HEK293 (cell line): ENCODE measurements at regions not wholly inside any gene's neighbourhood (a gene's known extent, or its start where the extent isn't known, plus 50 kb on each side); places are given as distances from the start of the nearest gene placed in this dataset.

ENCODE experiments used
- ZNF24 ChIP-seq: fragments of 450-650 bp; formaldehyde crosslinking; IDR thresholded peaks from 2 replicates; pipeline ENCODE4 v1.5.1; 2016; ENCODE audit warnings: missing biosample characterization, missing genetic modification characterization
- ZNF394 ChIP-seq: fragments of 450-650 bp; formaldehyde crosslinking; IDR thresholded peaks from 2 replicates; pipeline ENCODE4 v1.5.1; 2016; ENCODE audit warnings: missing biosample characterization, missing genetic modification characterization, mild to moderate bottlenecking, moderate library complexity, borderline replicate concordance
- ZNF48 ChIP-seq: fragments of 450-650 bp; formaldehyde crosslinking; IDR thresholded peaks from 2 replicates; pipeline ENCODE4 v1.5.1; 2016; ENCODE audit warnings: missing biosample characterization, missing genetic modification characterization
- ZNF701 ChIP-seq: fragments of 450-650 bp; formaldehyde crosslinking; IDR thresholded peaks from 2 replicates; pipeline ENCODE4 v1.5.1; 2016; ENCODE audit warnings: missing biosample characterization, missing genetic modification characterization
- TF ChIP-seq, protein P1 (sequence below): fragments of 450-650 bp; formaldehyde crosslinking; IDR thresholded peaks from 2 replicates; pipeline ENCODE4 v1.5.1; 2016; ENCODE audit warnings: missing biosample characterization, missing genetic modification characterization
- TF ChIP-seq, protein P2 (sequence below): fragments of 450-650 bp; formaldehyde crosslinking; IDR thresholded peaks from 2 replicates; pipeline ENCODE4 v1.5.1; 2016; ENCODE audit warnings: missing biosample characterization, missing genetic modification characterization
- TF ChIP-seq, protein P3 (sequence below): fragments of 450-650 bp; formaldehyde crosslinking; conservative IDR thresholded peaks from 2 replicates; pipeline ENCODE4 v1.5.1; 2016; ENCODE audit warnings: low read depth, missing biosample characterization, missing genetic modification characterization

DNA sequence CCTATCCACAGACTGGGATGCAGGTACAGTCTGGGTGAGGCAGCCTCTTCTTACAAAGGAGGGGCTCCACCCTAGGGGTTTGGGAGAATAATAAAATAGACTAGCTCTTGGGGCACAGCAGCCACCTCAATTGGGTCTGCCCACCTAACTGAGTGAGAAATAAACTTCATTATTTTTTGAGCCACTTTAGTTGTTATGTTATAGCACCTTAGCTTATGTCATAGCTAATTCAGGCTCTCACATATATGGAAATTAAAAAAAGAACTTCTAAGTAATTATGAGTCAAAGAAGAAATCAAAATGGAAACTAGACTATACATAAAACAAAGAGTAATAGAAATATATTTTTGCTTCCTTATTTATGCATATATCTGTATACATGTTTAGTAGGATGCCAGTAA, 318.5 kb upstream of the B3GALT2 start:
- no peak for TF ChIP-seq ZNF394
- TF ChIP-seq ZNF24 (tag by site-specific recombination), result no peak
- TF ChIP-seq, protein P1, sequence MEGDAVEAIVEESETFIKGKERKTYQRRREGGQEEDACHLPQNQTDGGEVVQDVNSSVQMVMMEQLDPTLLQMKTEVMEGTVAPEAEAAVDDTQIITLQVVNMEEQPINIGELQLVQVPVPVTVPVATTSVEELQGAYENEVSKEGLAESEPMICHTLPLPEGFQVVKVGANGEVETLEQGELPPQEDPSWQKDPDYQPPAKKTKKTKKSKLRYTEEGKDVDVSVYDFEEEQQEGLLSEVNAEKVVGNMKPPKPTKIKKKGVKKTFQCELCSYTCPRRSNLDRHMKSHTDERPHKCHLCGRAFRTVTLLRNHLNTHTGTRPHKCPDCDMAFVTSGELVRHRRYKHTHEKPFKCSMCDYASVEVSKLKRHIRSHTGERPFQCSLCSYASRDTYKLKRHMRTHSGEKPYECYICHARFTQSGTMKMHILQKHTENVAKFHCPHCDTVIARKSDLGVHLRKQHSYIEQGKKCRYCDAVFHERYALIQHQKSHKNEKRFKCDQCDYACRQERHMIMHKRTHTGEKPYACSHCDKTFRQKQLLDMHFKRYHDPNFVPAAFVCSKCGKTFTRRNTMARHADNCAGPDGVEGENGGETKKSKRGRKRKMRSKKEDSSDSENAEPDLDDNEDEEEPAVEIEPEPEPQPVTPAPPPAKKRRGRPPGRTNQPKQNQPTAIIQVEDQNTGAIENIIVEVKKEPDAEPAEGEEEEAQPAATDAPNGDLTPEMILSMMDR, result no peak
- TF ChIP-seq, protein P2, sequence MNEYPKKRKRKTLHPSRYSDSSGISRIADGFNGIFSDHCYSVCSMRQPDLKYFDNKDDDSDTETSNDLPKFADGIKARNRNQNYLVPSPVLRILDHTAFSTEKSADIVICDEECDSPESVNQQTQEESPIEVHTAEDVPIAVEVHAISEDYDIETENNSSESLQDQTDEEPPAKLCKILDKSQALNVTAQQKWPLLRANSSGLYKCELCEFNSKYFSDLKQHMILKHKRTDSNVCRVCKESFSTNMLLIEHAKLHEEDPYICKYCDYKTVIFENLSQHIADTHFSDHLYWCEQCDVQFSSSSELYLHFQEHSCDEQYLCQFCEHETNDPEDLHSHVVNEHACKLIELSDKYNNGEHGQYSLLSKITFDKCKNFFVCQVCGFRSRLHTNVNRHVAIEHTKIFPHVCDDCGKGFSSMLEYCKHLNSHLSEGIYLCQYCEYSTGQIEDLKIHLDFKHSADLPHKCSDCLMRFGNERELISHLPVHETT, result no peak
- TF ChIP-seq ZNF701 (tag by site-specific recombination), result no peak
- TF ChIP-seq, protein P3, sequence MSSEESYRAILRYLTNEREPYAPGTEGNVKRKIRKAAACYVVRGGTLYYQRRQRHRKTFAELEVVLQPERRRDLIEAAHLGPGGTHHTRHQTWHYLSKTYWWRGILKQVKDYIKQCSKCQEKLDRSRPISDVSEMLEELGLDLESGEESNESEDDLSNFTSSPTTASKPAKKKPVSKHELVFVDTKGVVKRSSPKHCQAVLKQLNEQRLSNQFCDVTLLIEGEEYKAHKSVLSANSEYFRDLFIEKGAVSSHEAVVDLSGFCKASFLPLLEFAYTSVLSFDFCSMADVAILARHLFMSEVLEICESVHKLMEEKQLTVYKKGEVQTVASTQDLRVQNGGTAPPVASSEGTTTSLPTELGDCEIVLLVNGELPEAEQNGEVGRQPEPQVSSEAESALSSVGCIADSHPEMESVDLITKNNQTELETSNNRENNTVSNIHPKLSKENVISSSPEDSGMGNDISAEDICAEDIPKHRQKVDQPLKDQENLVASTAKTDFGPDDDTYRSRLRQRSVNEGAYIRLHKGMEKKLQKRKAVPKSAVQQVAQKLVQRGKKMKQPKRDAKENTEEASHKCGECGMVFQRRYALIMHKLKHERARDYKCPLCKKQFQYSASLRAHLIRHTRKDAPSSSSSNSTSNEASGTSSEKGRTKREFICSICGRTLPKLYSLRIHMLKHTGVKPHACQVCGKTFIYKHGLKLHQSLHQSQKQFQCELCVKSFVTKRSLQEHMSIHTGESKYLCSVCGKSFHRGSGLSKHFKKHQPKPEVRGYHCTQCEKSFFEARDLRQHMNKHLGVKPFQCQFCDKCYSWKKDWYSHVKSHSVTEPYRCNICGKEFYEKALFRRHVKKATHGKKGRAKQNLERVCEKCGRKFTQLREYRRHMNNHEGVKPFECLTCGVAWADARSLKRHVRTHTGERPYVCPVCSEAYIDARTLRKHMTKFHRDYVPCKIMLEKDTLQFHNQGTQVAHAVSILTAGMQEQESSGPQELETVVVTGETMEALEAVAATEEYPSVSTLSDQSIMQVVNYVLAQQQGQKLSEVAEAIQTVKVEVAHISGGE, result no peak
- TF ChIP-seq ZNF48 (tag by site-specific recombination), result no peak
